Endothelial cell of umbilical vein (primary cell): ENCODE measurements at regions not wholly inside any gene's neighbourhood (a gene's known extent, or its start where the extent isn't known, plus 50 kb on each side); places are given as distances from the start of the nearest gene placed in this dataset.
A peak's percentile ranks its signal among the peaks of the same experiment; 100 is the strongest.

ENCODE experiments used
- BruUV-seq: library from RNA; stranded (reverse); fragments of 400-500 nt; replicated peaks from 2 replicates; lab custom pipeline; 2021; lab: Mats Ljungman, UMichigan
- CTCF ChIA-PET: fragments of 300-600, 350-600 bp; sonication (Branson Sonifier 250); formaldehyde crosslinking; loops from one replicate; lab custom pipeline; 2021; ENCODE audit warnings: antibody characterized with exemption, inconsistent platforms; lab: Charles Lee
- POLR2A ChIA-PET: fragments of 300-600, 350-600 bp; sonication (Branson Sonifier 250); formaldehyde crosslinking; loops from one replicate; lab custom pipeline; 2021; ENCODE audit warnings: antibody characterized with exemption, inconsistent platforms; lab: Charles Lee
- DNase-seq: peaks from one replicate; pipeline ENCODE4 v3.0.0-alpha.2; 2011; ENCODE audit warnings: low read depth, low spot score
- FAIRE-seq: peaks from 2 replicates; lab custom pipeline; 2011; peaks lifted over from hg19 to GRCh38; lab: Jason Lieb, UNC
- H2AFZ ChIP-seq: 2 replicates; pipeline ENCODE4 v1.6.0; 2012; ENCODE audit warnings: low read depth, low read length, control low read depth, inconsistent platforms
- H3K27ac ChIP-seq: 2 replicates; pipeline ENCODE4 v1.5.1; 2011; ENCODE audit warnings: low read depth, mild to moderate bottlenecking, control low read depth, low read length, moderate library complexity; ENCODE audit not compliant: insufficient read depth
- H3K27me3 ChIP-seq, 2 experiments: 2 replicates each; pipeline versions ENCODE4 v1.6.0 to v1.6.1; 2011; ENCODE audit warnings: low read length in 2 of 2, mixed read lengths in 1 of 2; ENCODE audit not compliant: control insufficient read depth in 2 of 2, insufficient read depth in 2 of 2
- H3K36me3 ChIP-seq, 2 experiments: 2 replicates in 1 of 2; 3 replicates in 1 of 2; pipeline ENCODE4 v1.5.1; 2011; ENCODE audit warnings: low read length in 2 of 2, mild to moderate bottlenecking in 1 of 2, moderate library complexity in 1 of 2; ENCODE audit not compliant: control insufficient read depth in 2 of 2, insufficient read depth in 2 of 2; ENCODE audit errors: extremely low read depth in 1 of 2
- H3K4me1 ChIP-seq: 3 replicates; pipeline ENCODE4 v1.5.1; 2011; ENCODE audit warnings: mild to moderate bottlenecking, low read length; ENCODE audit not compliant: control insufficient read depth, insufficient read depth; ENCODE audit errors: extremely low read depth
- H3K4me2 ChIP-seq: 2 replicates; pipeline ENCODE4 v1.6.1; 2011; ENCODE audit warnings: low read length, control low read depth, mixed read lengths; ENCODE audit not compliant: insufficient read depth
- H3K4me3 ChIP-seq, 3 experiments: fragments of 200-600 bp in 1 of 3; sonication (generic), shearing (Covaris generic) in 1 of 3; replicated peaks in 1 of 3; 2 replicates each; pipeline ENCODE4 v1.5.1; 2011 to 2016; ENCODE audit warnings: control low read depth in 3 of 3, low read length in 3 of 3, mild to moderate bottlenecking in 2 of 3, inconsistent platforms in 1 of 3, low read depth in 1 of 3, moderate library complexity in 1 of 3; ENCODE audit not compliant: insufficient read depth in 1 of 3
- H3K79me2 ChIP-seq: 2 replicates; pipeline ENCODE4 v1.6.0; 2012; ENCODE audit warnings: low read length, inconsistent platforms; ENCODE audit not compliant: control insufficient read depth, insufficient read depth
- H3K9ac ChIP-seq: replicated peaks from 2 replicates; pipeline ENCODE3; 2011; ENCODE audit warnings: low read length, control low read depth; ENCODE audit not compliant: insufficient read depth; ENCODE audit errors: extremely low read depth
- H3K9me1 ChIP-seq: replicated peaks from 3 replicates; pipeline ENCODE4 v1.6.0; 2011; ENCODE audit warnings: mild to moderate bottlenecking, low read length; ENCODE audit not compliant: control insufficient read depth, insufficient read depth; ENCODE audit errors: extremely low read depth
- H3K9me3 ChIP-seq: replicated peaks from 2 replicates; pipeline ENCODE4 v1.5.1; 2012; ENCODE audit warnings: low read length, inconsistent platforms; ENCODE audit not compliant: control insufficient read depth, insufficient read depth
- H4K20me1 ChIP-seq: replicated peaks from 2 replicates; pipeline ENCODE3; 2011; ENCODE audit warnings: mild to moderate bottlenecking, low read length; ENCODE audit not compliant: control insufficient read depth, insufficient read depth; ENCODE audit errors: extremely low read depth
- EZH2 ChIP-seq: IDR thresholded peaks from 2 replicates; pipeline ENCODE4 v1.6.1; 2012; ENCODE audit warnings: borderline replicate concordance, low read depth, mild to moderate bottlenecking, moderate library complexity, low read length, inconsistent platforms; ENCODE audit not compliant: severe bottlenecking
- FOS ChIP-seq: IDR thresholded peaks from 2 replicates; pipeline ENCODE4 v1.6.1; 2011; ENCODE audit warnings: mild to moderate bottlenecking, low read length, moderate library complexity, borderline replicate concordance; ENCODE audit not compliant: insufficient read depth
- GATA2 ChIP-seq: IDR thresholded peaks from 2 replicates; pipeline ENCODE4 v1.7.0; 2011; ENCODE audit warnings: low read depth, mild to moderate bottlenecking, moderate library complexity, mixed read lengths, low read length; ENCODE audit not compliant: insufficient read length, insufficient read depth
- JUN ChIP-seq: IDR thresholded peaks from 2 replicates; pipeline ENCODE4 v1.6.1; 2011; ENCODE audit warnings: borderline replicate concordance, low read depth; ENCODE audit not compliant: insufficient read length, insufficient read depth
- POLR2A ChIP-seq: IDR thresholded peaks from 2 replicates; pipeline ENCODE4 v1.6.1; 2012; ENCODE audit warnings: low read depth, mild to moderate bottlenecking, control low read depth, low read length
- POLR2AphosphoS5 ChIP-seq: IDR thresholded peaks from 2 replicates; pipeline ENCODE4 v1.6.1; 2012; ENCODE audit warnings: low read depth, mild to moderate bottlenecking, control low read depth, low read length, moderate library complexity; ENCODE audit not compliant: insufficient read depth
- dilution Hi-C: fragments of 300-500 bp; cut with MboI; formaldehyde crosslinking; loops from one replicate; pipeline ENCODE4 v1.15.0; 2019; ENCODE audit warnings: low sequenced_read_pairs; ENCODE audit not compliant: extremely low pct_ligation_motif_present
- intact Hi-C: fragments of 100-400 bp; cut with micrococcal nuclease; formaldehyde crosslinking; loops from one replicate; pipeline ENCODE4 v1.10.0; 2022
- TF ChIP-seq, protein P1 (sequence below): IDR thresholded peaks from 2 replicates; pipeline ENCODE4 v1.6.1; 2011; ENCODE audit not compliant: insufficient read depth, insufficient read length
- TF ChIP-seq, protein P2 (sequence below), 2 donors: IDR thresholded peaks; 1 replicate in 1 of 2; 2 replicates in 1 of 2; pipeline ENCODE4 v1.5.1; 2011; ENCODE audit warnings: low read length in 2 of 2, mild to moderate bottlenecking in 2 of 2, moderate library complexity in 2 of 2, control low read depth in 1 of 2, inconsistent platforms in 1 of 2, low read depth in 1 of 2; ENCODE audit not compliant: insufficient read depth in 1 of 2; ENCODE audit errors: extremely low read depth in 1 of 2

DNA sequence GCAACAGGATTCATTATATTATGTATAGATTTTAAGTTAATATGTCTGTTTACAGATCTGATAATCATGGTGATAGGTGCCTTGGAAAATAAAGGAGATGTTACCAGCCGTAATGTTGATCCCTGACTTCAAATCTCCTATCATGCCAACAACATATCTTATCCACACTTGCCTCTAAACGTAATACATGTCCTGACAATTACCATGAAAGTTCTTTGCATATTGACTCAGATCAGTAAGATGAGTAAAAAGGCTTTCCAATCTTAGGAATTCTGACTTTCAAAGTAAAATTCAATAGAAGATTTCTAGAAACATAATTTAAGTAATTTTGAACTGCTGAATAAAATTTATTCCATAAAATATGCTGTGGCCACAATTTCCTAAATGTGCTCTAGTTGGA is 513.3 kb downstream of the ANKRD50 start:
- H3K27ac ChIP-seq, result no peak overlapping the region
- H3K4me3 ChIP-seq, result no peak overlapping the region
- H4K20me1 ChIP-seq, result no peaks in the 10 kb centered on the region
- dilution Hi-C loops, result no loop called here
- H3K9me1 ChIP-seq, result no peaks in the 10 kb centered on the region
- H3K79me2 ChIP-seq, result no peaks in the 10 kb centered on the region
- TF ChIP-seq, protein P1, sequence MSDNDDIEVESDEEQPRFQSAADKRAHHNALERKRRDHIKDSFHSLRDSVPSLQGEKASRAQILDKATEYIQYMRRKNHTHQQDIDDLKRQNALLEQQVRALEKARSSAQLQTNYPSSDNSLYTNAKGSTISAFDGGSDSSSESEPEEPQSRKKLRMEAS, result no peak
- TF ChIP-seq JUN, result no peak
- no peak for TF ChIP-seq GATA2
- TF ChIP-seq POLR2AphosphoS5, result no peak
- TF ChIP-seq POLR2A, result no peak
- TF ChIP-seq, protein P2, sequence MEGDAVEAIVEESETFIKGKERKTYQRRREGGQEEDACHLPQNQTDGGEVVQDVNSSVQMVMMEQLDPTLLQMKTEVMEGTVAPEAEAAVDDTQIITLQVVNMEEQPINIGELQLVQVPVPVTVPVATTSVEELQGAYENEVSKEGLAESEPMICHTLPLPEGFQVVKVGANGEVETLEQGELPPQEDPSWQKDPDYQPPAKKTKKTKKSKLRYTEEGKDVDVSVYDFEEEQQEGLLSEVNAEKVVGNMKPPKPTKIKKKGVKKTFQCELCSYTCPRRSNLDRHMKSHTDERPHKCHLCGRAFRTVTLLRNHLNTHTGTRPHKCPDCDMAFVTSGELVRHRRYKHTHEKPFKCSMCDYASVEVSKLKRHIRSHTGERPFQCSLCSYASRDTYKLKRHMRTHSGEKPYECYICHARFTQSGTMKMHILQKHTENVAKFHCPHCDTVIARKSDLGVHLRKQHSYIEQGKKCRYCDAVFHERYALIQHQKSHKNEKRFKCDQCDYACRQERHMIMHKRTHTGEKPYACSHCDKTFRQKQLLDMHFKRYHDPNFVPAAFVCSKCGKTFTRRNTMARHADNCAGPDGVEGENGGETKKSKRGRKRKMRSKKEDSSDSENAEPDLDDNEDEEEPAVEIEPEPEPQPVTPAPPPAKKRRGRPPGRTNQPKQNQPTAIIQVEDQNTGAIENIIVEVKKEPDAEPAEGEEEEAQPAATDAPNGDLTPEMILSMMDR (IDR thresholded peaks at IDR 0.05; ENCODE audit: extremely low read depth in 1 of 2, insufficient read depth in 1 of 2, low read depth in 1 of 2, low read length in 2 of 2), result no peak
- no TSS peak for BruUV-seq
- no peak overlapping the region for H3K9ac ChIP-seq
- FAIRE-seq (no peak), DNase-seq (no peak)
- ChIA-PET POLR2A (no interaction called here), CTCF (no interaction called here)
- no peaks in the 10 kb centered on the region for H3K36me3 ChIP-seq
- intact Hi-C loops, result no loop called here
- peaks cover 25% of the 10 kb centered on the region for H3K4me1 ChIP-seq
- H2AFZ ChIP-seq, result no peak overlapping the region
- H3K9me3 ChIP-seq, result no peaks in the 10 kb centered on the region
- peak overlapping the region; percentile 88 for H3K4me2 ChIP-seq
- no peaks in the 10 kb centered on the region for H3K27me3 ChIP-seq

DNA sequence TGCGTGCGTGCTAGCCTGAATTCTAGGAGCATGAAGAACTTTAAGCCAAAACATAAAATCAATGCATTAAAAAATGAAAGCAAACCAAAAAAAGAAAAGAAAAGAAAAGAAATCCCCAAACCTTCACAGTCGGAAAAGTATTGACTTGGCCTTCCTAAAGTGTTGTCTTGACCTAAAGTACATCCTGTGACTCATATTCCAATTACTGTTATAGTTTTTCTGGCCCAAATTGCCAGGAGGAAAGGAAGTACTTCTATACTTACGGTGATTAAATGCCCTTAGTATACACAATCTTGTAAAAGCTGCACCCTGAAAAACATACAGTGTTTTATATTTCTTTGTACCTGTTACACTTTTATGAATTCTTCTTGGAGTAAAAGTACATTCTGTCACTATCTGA is 512.8 kb downstream of the ANKRD50 start:
- H3K27ac ChIP-seq, result no peak overlapping the region
- BruUV-seq, result no TSS peak
- H2AFZ ChIP-seq, result no peak overlapping the region
- no peak for TF ChIP-seq EZH2
- TF ChIP-seq, protein P1, result no peak
- TF ChIP-seq GATA2, result peak; percentile 21
- TF ChIP-seq POLR2AphosphoS5, result peak; percentile 41
- peak; percentile 36 for TF ChIP-seq POLR2A
- TF ChIP-seq JUN, result peak; percentile 85
- TF ChIP-seq, protein P2 (IDR thresholded peaks at IDR 0.05; ENCODE audit: extremely low read depth in 1 of 2, insufficient read depth in 1 of 2, low read depth in 1 of 2, low read length in 2 of 2), result no peak
- peak; percentile 74 for TF ChIP-seq FOS
- CTCF ChIA-PET, result interaction anchor here (1.6 to 1.7 kb wide), 2 partner anchors 13 to 22 kb away, joined by 5 read pairs; no protein-coding TSS in a partner anchor
- dilution Hi-C loops (no loop called here), intact Hi-C loops (no loop called here)
- FAIRE-seq (peak; percentile 84), DNase-seq (peak; percentile 89)
- peak overlapping the region in 1 of 3 experiments; percentile 46 for H3K4me3 ChIP-seq
- H3K9me3 ChIP-seq, result no peaks in the 10 kb centered on the region
- H3K9me1 ChIP-seq, result no peaks in the 10 kb centered on the region
- no peaks in the 10 kb centered on the region for H3K79me2 ChIP-seq
- no peaks in the 10 kb centered on the region for H3K36me3 ChIP-seq
- H3K4me1 ChIP-seq, result peaks cover 30% of the 10 kb centered on the region
- H4K20me1 ChIP-seq, result no peaks in the 10 kb centered on the region
- POLR2A ChIA-PET, result no interaction called here
- H3K9ac ChIP-seq, result no peak overlapping the region
- peak overlapping the region; percentile 88 for H3K4me2 ChIP-seq
- no peaks in the 10 kb centered on the region for H3K27me3 ChIP-seq
